Fibroblast of upper back skin (primary cell): ENCODE measurements at regions not wholly inside any gene's neighbourhood (a gene's known extent, or its start where the extent isn't known, plus 50 kb on each side); places are given as distances from the start of the nearest gene placed in this dataset.

Source experiments
- DNase-seq: peaks from one replicate; pipeline ENCODE4 v3.0.0-alpha.2; 2013

GRCh38 chr1:8112611-8113261 lies 86.6 kb upstream of the ERRFI1 start:
- DNase-seq: no peak

GRCh38 chr1:8111560-8111959 lies 85.5 kb upstream of the ERRFI1 start:
- no peak for DNase-seq

- DNase-seq: no peak
Measured at GRCh38 chr1:8109216-8109615, 83.1 kb upstream of the ERRFI1 start.

- DNase-seq: no peak
Measured at GRCh38 chr1:8107897-8108296, 81.8 kb upstream of the ERRFI1 start.

- DNase-seq: no peak
Measured at GRCh38 chr1:8104278-8105236, 78.4 kb upstream of the ERRFI1 start.

GRCh38 chr1:8097908-8098307 lies 71.8 kb upstream of the ERRFI1 start:
- DNase-seq: no peak

- DNase-seq: peak; percentile 91
Measured at GRCh38 chr1:8097077-8097799, 71.1 kb upstream of the ERRFI1 start.

- DNase-seq: peak; percentile 91
Measured at GRCh38 chr1:8096105-8097011, 70.2 kb upstream of the ERRFI1 start.

GRCh38 chr1:8095584-8095983 lies 69.5 kb upstream of the ERRFI1 start:
- no peak for DNase-seq

GRCh38 chr1:8094481-8095241 lies 68.6 kb upstream of the ERRFI1 start:
- peak; percentile 75 for DNase-seq

GRCh38 chr1:8093221-8093980 lies 67.3 kb upstream of the ERRFI1 start:
- DNase-seq: no peak

GRCh38 chr1:8092657-8093056 lies 66.5 kb upstream of the ERRFI1 start:
- DNase-seq: no peak

GRCh38 chr1:8091691-8092090 lies 65.6 kb upstream of the ERRFI1 start:
- peak; percentile 16 for DNase-seq

- peak; percentile 98 for DNase-seq
Measured at GRCh38 chr1:8090241-8090702, 64.2 kb upstream of the ERRFI1 start.

GRCh38 chr1:8089535-8090228 lies 63.6 kb upstream of the ERRFI1 start:
- DNase-seq: peak; percentile 28

- no peak for DNase-seq
Measured at GRCh38 chr1:8086055-8086454, 59.9 kb upstream of the ERRFI1 start.

- DNase-seq: no peak
Measured at GRCh38 chr1:8084913-8085312, 58.8 kb upstream of the ERRFI1 start.

- peak; percentile 85 for DNase-seq
Measured at GRCh38 chr1:8083739-8084484, 57.8 kb upstream of the ERRFI1 start.

- DNase-seq: peak; percentile 92
Measured at GRCh38 chr1:8082945-8083344, 56.8 kb upstream of the ERRFI1 start.
